Cortex of kidney (tissue), 1 donor: ENCODE measurements at regions not wholly inside any gene's neighbourhood (a gene's known extent, or its start where the extent isn't known, plus 50 kb on each side); places are given as distances from the start of the nearest gene placed in this dataset.
"Not testable (repeated sequence)": the region's sequence is repeated elsewhere in the genome, so short reads cannot be mapped to it uniquely, and the experiment has no call there.

Experiments
- DNase-seq: peaks from one replicate; lab custom pipeline; 2025; lab: John Stamatoyannopoulos, UW

- DNase-seq = not testable (repeated sequence)
Measured at GRCh38 chr16:21534561-21534960, 64.8 kb upstream of the METTL9 start.

GRCh38 chr16:21535201-21535600 is 64.2 kb upstream of the METTL9 start:
- not testable (repeated sequence) for DNase-seq

DNA sequence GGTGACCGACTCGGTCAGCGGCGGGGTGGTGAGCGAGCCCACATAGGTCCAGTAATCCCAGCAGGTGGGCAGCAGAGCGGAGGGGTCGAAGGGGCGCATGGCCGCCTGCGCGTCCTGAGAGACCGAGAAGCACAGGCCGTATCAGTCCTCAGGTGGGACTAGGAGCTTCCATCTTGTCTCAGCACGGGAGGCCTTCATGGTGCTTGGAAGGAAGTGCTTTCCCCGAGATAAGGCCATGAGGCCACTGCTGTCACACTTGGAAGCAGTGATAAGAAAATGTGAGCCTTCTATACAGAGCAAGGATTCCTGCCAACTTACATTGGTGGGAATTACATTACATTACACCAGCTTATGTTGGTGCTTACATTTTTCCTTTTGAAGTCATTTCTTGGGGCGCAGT is 62.6 kb upstream of the METTL9 start:
- DNase-seq = not testable (repeated sequence)

GRCh38 chr16:21537598-21537997 is 61.8 kb upstream of the METTL9 start:
- DNase-seq = not testable (repeated sequence)

DNA sequence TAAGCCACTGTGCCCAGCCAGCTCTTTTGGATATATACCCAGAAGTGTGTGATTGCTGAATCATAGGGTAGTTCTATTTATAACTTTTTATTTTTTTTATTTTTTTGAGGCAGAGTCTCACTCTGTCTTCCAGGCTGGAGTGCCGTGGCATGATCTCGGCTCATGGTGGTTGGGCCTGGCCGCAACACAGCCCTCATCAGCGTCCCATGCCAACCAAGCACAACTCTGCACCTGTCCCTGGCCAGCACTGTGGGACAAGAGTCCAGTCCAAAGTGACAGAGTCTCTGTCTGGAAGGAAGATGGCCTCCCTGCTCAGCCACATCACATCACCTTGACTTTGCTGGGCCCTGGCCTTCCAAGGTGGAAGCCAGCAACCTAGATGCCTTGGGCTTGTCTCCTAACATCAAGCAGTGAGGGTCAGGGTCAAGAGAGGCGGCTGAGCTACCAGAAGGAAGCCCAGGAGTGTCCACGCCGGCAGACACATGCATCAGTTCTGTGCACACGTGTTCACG is 60.2 kb upstream of the METTL9 start:
- not testable (repeated sequence) for DNase-seq

GRCh38 chr16:21540770-21541433 is 58.5 kb upstream of the METTL9 start:
- not testable (repeated sequence) for DNase-seq

GRCh38 chr16:21541611-21542051 is 57.7 kb upstream of the METTL9 start:
- not testable (repeated sequence) for DNase-seq

DNA sequence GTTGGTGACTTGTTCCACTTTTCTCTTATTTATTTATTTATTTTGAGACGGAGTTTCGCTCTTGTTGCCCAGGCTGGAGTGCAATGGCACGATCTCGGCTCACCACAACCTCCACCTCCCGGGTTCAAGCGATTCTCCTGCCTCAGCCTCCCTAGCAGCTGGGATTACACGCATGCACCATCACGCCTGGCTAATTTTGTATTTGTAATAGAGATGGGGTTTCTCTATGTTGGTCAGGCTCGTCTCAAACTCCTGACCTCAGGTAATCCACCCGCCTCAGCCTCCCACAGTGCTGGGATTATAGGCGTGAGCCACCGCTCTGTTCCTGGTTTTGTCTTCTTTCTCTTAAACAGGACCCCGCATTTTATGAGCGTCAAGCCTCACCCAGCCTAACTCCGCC is 57.3 kb upstream of the METTL9 start:
- DNase-seq = not testable (repeated sequence)

DNA sequence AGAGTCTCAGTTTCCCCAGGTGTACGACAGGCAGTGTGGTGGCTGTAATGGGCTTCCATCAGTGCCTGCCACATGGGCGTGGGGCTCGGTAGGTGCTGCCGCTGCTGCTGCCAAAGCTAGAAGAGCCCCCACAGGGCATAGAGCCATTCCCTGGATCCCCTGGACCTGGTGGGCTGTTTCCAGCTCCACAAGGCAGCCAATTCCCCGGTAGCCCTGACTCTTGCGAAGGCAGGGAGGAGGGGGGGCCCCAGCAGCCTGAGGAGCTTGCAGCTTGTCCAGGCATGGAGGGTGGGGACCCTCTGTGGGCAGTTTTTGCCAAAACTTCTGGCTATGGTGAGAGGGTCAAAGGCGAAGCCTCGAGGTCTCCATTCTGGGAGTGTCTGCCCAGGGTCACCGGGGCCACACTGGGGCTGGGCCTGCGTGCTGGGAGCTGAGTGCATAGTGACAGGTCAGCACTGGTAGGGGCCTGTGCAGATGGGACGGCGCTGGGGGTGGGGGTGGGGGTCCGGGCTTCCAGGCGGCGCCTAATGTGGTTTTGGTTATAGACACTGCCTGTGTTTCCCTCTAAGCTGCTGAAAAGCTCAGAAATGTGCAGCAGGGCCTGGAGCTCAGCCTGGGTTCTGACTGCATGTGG is 56.8 kb upstream of the METTL9 start:
- DNase-seq = not testable (repeated sequence)

DNA sequence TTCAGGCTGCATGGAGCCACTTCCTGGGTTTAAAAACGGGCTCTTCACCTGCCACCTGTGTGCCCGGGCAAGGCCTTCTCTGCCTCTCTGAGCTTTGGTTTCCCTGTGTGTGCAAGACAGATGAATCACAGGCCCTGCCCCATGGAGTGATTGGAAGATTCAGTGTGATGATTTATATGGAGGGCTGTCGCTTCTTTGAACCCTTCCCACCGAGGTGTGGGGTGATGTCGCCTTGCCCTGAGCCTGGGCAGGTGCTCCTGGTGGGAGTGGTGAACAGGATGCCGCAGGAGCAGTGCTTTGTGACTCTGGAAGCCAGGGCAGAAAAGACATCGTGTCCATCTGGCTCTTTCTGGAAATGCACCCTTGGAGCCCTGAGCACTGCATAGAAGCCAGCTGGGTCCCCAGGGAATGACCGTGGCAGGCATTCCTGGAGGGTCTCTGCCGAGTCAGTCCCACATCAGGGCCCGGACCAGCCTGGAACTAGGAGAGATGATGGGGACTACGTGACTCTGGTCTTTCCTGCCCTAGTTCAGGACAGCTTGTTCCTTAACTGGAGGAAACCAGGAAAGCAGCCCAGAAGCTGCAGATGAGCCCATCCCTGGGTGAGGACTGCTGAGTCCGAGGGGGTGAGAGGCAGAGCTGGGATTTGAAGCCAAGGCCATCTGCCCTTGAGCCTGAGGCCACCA is 56.1 kb upstream of the METTL9 start:
- not testable (repeated sequence) for DNase-seq

- not testable (repeated sequence) for DNase-seq
Measured at GRCh38 chr16:21545664-21546326, 53.6 kb upstream of the METTL9 start.

GRCh38 chr16:21549396-21549795 is 50.0 kb upstream of the METTL9 start:
- DNase-seq = not testable (repeated sequence)
